ENCODE measurements at regions not wholly inside any gene's neighbourhood (a gene's known extent, or its start where the extent isn't known, plus 50 kb on each side); places are given as distances from the start of the nearest gene placed in this dataset.

- no peaks in the 10 kb centered on the region for H3K27me3 ChIP-seq (ENCODE audit: insufficient read depth, insufficient read length)
- no peak overlapping the region for H3K4me3 ChIP-seq (ENCODE audit: insufficient read length, low read depth)
- no peaks in the 10 kb centered on the region for H3K4me1 ChIP-seq (ENCODE audit: insufficient read depth, insufficient read length)
- H3K9ac ChIP-seq (ENCODE audit: insufficient read length, low read depth) = no peak overlapping the region
- no peak for DNase-seq (ENCODE audit: low read depth, low spot score)
- no peak for TF ChIP-seq SUZ12 (IDR thresholded peaks at IDR 0.05; ENCODE audit: extremely low read depth, insufficient read depth, insufficient read length)
- TF ChIP-seq YY1 (IDR thresholded peaks at IDR 0.05; ENCODE audit: insufficient read depth, insufficient read length) = no peak
- no peak for TF ChIP-seq ZNF274 (IDR thresholded peaks at IDR 0.05; ENCODE audit: low read depth, low read length)
- peaks cover 6% of the 10 kb centered on the region; the same call in 1 of the 2 replicates for H3K9me3 ChIP-seq (ENCODE audit: insufficient read depth, low read length)
- H3K36me3 ChIP-seq (ENCODE audit: insufficient read depth, insufficient read length, low read length) = no peaks in the 10 kb centered on the region
Measured at GRCh38 chr7:25294624-25295023, 66.3 kb upstream of the NPVF start.

- Histone ChIP-seq H3K36me3 (ENCODE audit: insufficient read depth, insufficient read length, low read length) (no peaks in the 10 kb centered on the region), H3K9ac (ENCODE audit: insufficient read length, low read depth) (no peak overlapping the region), H3K9me3 (ENCODE audit: insufficient read depth, low read length) (peaks cover 6% of the 10 kb centered on the region; the same call in 1 of the 2 replicates), H3K27me3 (ENCODE audit: insufficient read depth, insufficient read length) (no peaks in the 10 kb centered on the region), H3K4me1 (ENCODE audit: insufficient read depth, insufficient read length) (no peaks in the 10 kb centered on the region), H3K4me3 (ENCODE audit: insufficient read length, low read depth) (no peak overlapping the region)
- TF ChIP-seq YY1 (IDR thresholded peaks at IDR 0.05; ENCODE audit: insufficient read depth, insufficient read length) = no peak
- TF ChIP-seq SUZ12 (IDR thresholded peaks at IDR 0.05; ENCODE audit: extremely low read depth, insufficient read depth, insufficient read length) = no peak
- no peak for TF ChIP-seq ZNF274 (IDR thresholded peaks at IDR 0.05; ENCODE audit: low read depth, low read length)
- no peak for DNase-seq (ENCODE audit: low read depth, low spot score)
Measured at GRCh38 chr7:25295387-25295786, 67.1 kb upstream of the NPVF start.

GRCh38 chr7:25296086-25296485 is 67.8 kb upstream of the NPVF start:
- H3K4me3 ChIP-seq (ENCODE audit: insufficient read length, low read depth) = no peak overlapping the region
- no peaks in the 10 kb centered on the region for H3K4me1 ChIP-seq (ENCODE audit: insufficient read depth, insufficient read length)
- DNase-seq (ENCODE audit: low read depth, low spot score) = peak; percentile 35
- no peak overlapping the region for H3K9ac ChIP-seq (ENCODE audit: insufficient read length, low read depth)
- no peaks in the 10 kb centered on the region for H3K36me3 ChIP-seq (ENCODE audit: insufficient read depth, insufficient read length, low read length)
- H3K27me3 ChIP-seq (ENCODE audit: insufficient read depth, insufficient read length) = no peaks in the 10 kb centered on the region
- TF ChIP-seq ZNF274 (IDR thresholded peaks at IDR 0.05; ENCODE audit: low read depth, low read length) = no peak
- no peak for TF ChIP-seq SUZ12 (IDR thresholded peaks at IDR 0.05; ENCODE audit: extremely low read depth, insufficient read depth, insufficient read length)
- no peak for TF ChIP-seq YY1 (IDR thresholded peaks at IDR 0.05; ENCODE audit: insufficient read depth, insufficient read length)
- H3K9me3 ChIP-seq (ENCODE audit: insufficient read depth, low read length) = peaks cover 6% of the 10 kb centered on the region; the same call in 1 of the 2 replicates

GRCh38 chr7:25297278-25297677 is 69.0 kb upstream of the NPVF start:
- Histone ChIP-seq H3K4me3 (ENCODE audit: insufficient read length, low read depth) (no peak overlapping the region), H3K4me1 (ENCODE audit: insufficient read depth, insufficient read length) (no peaks in the 10 kb centered on the region), H3K9ac (ENCODE audit: insufficient read length, low read depth) (no peak overlapping the region), H3K9me3 (ENCODE audit: insufficient read depth, low read length) (peaks cover 6% of the 10 kb centered on the region; the same call in 1 of the 2 replicates), H3K36me3 (ENCODE audit: insufficient read depth, insufficient read length, low read length) (no peaks in the 10 kb centered on the region), H3K27me3 (ENCODE audit: insufficient read depth, insufficient read length) (no peaks in the 10 kb centered on the region)
- no peak for DNase-seq (ENCODE audit: low read depth, low spot score)
- no peak for TF ChIP-seq ZNF274 (IDR thresholded peaks at IDR 0.05; ENCODE audit: low read depth, low read length)
- TF ChIP-seq SUZ12 (IDR thresholded peaks at IDR 0.05; ENCODE audit: extremely low read depth, insufficient read depth, insufficient read length) = no peak
- no peak for TF ChIP-seq YY1 (IDR thresholded peaks at IDR 0.05; ENCODE audit: insufficient read depth, insufficient read length)

GRCh38 chr7:25303281-25304181 is 75.2 kb upstream of the NPVF start:
- peak; percentile 93 for DNase-seq (ENCODE audit: low read depth, low spot score)
- no peak overlapping the region for H3K4me3 ChIP-seq (ENCODE audit: insufficient read length, low read depth)

GRCh38 chr7:25304691-25305090 is 76.4 kb upstream of the NPVF start:
- TF ChIP-seq SUZ12 (IDR thresholded peaks at IDR 0.05; ENCODE audit: extremely low read depth, insufficient read depth, insufficient read length) (no peak), YY1 (IDR thresholded peaks at IDR 0.05; ENCODE audit: insufficient read depth, insufficient read length) (no peak), ZNF274 (IDR thresholded peaks at IDR 0.05; ENCODE audit: low read depth, low read length) (no peak)
- no peak overlapping the region for H3K4me3 ChIP-seq (ENCODE audit: insufficient read length, low read depth)
- no peaks in the 10 kb centered on the region for H3K36me3 ChIP-seq (ENCODE audit: insufficient read depth, insufficient read length, low read length)
- no peak for DNase-seq (ENCODE audit: low read depth, low spot score)
- H3K9ac ChIP-seq (ENCODE audit: insufficient read length, low read depth) = no peak overlapping the region
- peaks cover 6% of the 10 kb centered on the region for H3K4me1 ChIP-seq (ENCODE audit: insufficient read depth, insufficient read length)
- no peaks in the 10 kb centered on the region for H3K27me3 ChIP-seq (ENCODE audit: insufficient read depth, insufficient read length)
- peaks cover under 1% of the 10 kb centered on the region; the same call in 1 of the 2 replicates for H3K9me3 ChIP-seq (ENCODE audit: insufficient read depth, low read length)

More at GRCh38 chr7:25303281-25304181, 75.2 kb upstream of the NPVF start:
- no peak overlapping the region for H3K9ac ChIP-seq (ENCODE audit: insufficient read length, low read depth)
- peaks cover 6% of the 10 kb centered on the region for H3K4me1 ChIP-seq (ENCODE audit: insufficient read depth, insufficient read length)
- TF ChIP-seq ZNF274 (IDR thresholded peaks at IDR 0.05; ENCODE audit: low read depth, low read length) (no peak), YY1 (IDR thresholded peaks at IDR 0.05; ENCODE audit: insufficient read depth, insufficient read length) (no peak), SUZ12 (IDR thresholded peaks at IDR 0.05; ENCODE audit: extremely low read depth, insufficient read depth, insufficient read length) (no peak)
- no peaks in the 10 kb centered on the region for H3K36me3 ChIP-seq (ENCODE audit: insufficient read depth, insufficient read length, low read length)
- no peaks in the 10 kb centered on the region for H3K27me3 ChIP-seq (ENCODE audit: insufficient read depth, insufficient read length)
- no peaks in the 10 kb centered on the region for H3K9me3 ChIP-seq (ENCODE audit: insufficient read depth, low read length)

- DNase-seq (ENCODE audit: low read depth, low spot score) = no peak
- Histone ChIP-seq H3K4me3 (ENCODE audit: insufficient read length, low read depth) (no peak overlapping the region), H3K9me3 (ENCODE audit: insufficient read depth, low read length) (peaks cover 9% of the 10 kb centered on the region), H3K4me1 (ENCODE audit: insufficient read depth, insufficient read length) (peaks cover 6% of the 10 kb centered on the region), H3K36me3 (ENCODE audit: insufficient read depth, insufficient read length, low read length) (no peaks in the 10 kb centered on the region), H3K27me3 (ENCODE audit: insufficient read depth, insufficient read length) (no peaks in the 10 kb centered on the region), H3K9ac (ENCODE audit: insufficient read length, low read depth) (no peak overlapping the region)
- TF ChIP-seq ZNF274 (IDR thresholded peaks at IDR 0.05; ENCODE audit: low read depth, low read length) (no peak), SUZ12 (IDR thresholded peaks at IDR 0.05; ENCODE audit: extremely low read depth, insufficient read depth, insufficient read length) (no peak), YY1 (IDR thresholded peaks at IDR 0.05; ENCODE audit: insufficient read depth, insufficient read length) (no peak)
Measured at GRCh38 chr7:25305831-25306230, 77.5 kb upstream of the NPVF start.

All from NT2/D1 (cell line).